WTC11 (cell line): ENCODE measurements at regions not wholly inside any gene's neighbourhood (a gene's known extent, or its start where the extent isn't known, plus 50 kb on each side); places are given as distances from the start of the nearest gene placed in this dataset.

Source experiments
- ATAC-seq: fragments of 200-7000 bp; cut with Tn5 transposase; 2 replicates; pipeline ENCODE4 v1.10.0; 2021; ENCODE audit warnings: mild to moderate bottlenecking, moderate library complexity
- CTCF ChIA-PET: fragments of 300-600 bp; sonication (Branson Sonifier 250); formaldehyde crosslinking; loops from one replicate; lab custom pipeline; 2021; ENCODE audit warnings: antibody characterized with exemption; lab: Charles Lee
- POLR2A ChIA-PET: fragments of 350-600 bp; sonication (Branson Sonifier 250); formaldehyde crosslinking; loops from one replicate; lab custom pipeline; 2021; ENCODE audit warnings: antibody characterized with exemption; lab: Charles Lee
- DNase-seq: peaks from one replicate; pipeline ENCODE4 v3.0.0; 2021; ENCODE audit warnings: low spot score
- H3K27ac Mint-ChIP-seq: 2 replicates; pipeline ENCODE4 v1.8.0; 2021; ENCODE audit warnings: mixed read lengths
- H3K27me3 Mint-ChIP-seq: 2 replicates; pipeline ENCODE4 v1.8.0; 2021; ENCODE audit warnings: low read depth, mild to moderate bottlenecking, moderate library complexity, mixed read lengths
- H3K36me3 Mint-ChIP-seq: 2 replicates; pipeline ENCODE4 v1.8.0; 2021; ENCODE audit warnings: mixed read lengths
- H3K4me1 Mint-ChIP-seq: 2 replicates; pipeline ENCODE4 v1.8.0; 2022; ENCODE audit warnings: mixed read lengths
- H3K4me3 Mint-ChIP-seq: 2 replicates; pipeline ENCODE4 v1.8.0; 2021; ENCODE audit warnings: mild to moderate bottlenecking, moderate library complexity, mixed read lengths
- H3K9me3 Mint-ChIP-seq: 2 replicates; pipeline ENCODE4 v1.8.0; 2021; ENCODE audit warnings: mixed read lengths
- CTCF ChIP-seq: fragments of 200-600 bp; IDR thresholded peaks from 2 replicates; pipeline ENCODE4 v1.8.0; 2022; ENCODE audit warnings: antibody characterized with exemption
- ERG ChIP-seq: fragments of 250-450 bp; sonication (Bioruptor Pico); IDR thresholded peaks from 2 replicates; pipeline ENCODE4 v1.8.0; 2021; ENCODE audit warnings: mild to moderate bottlenecking
- GRHL2 ChIP-seq: fragments of 250-450 bp; sonication (Bioruptor Pico); IDR thresholded peaks from 2 replicates; pipeline ENCODE4 v1.8.0; 2022; ENCODE audit warnings: mild to moderate bottlenecking, moderate library complexity; ENCODE audit not compliant: insufficient replicate concordance, severe bottlenecking
- IRF1 ChIP-seq: sonication (generic); formaldehyde crosslinking; IDR thresholded peaks from 2 replicates; pipeline ENCODE4 v1.8.0; 2023; ENCODE audit warnings: missing genetic modification reagents
- MAX ChIP-seq: sonication (generic); formaldehyde crosslinking; IDR thresholded peaks from 2 replicates; pipeline ENCODE4 v1.8.0; 2022; ENCODE audit warnings: mild to moderate bottlenecking, missing genetic modification reagents
- NR2C2 ChIP-seq: sonication (generic); formaldehyde crosslinking; IDR thresholded peaks from 2 replicates; pipeline ENCODE4 v1.8.0; 2022; ENCODE audit warnings: mild to moderate bottlenecking, missing genetic modification reagents
- RELA ChIP-seq: sonication (generic); formaldehyde crosslinking; IDR thresholded peaks from 2 replicates; pipeline ENCODE4 v1.8.1; 2022; ENCODE audit warnings: missing genetic modification reagents, mild to moderate bottlenecking, borderline replicate concordance
- SOX15 ChIP-seq: fragments of 250-450 bp; sonication (Bioruptor Pico); IDR thresholded peaks from 2 replicates; pipeline ENCODE4 v1.9.0; 2021; ENCODE audit warnings: mild to moderate bottlenecking
- ZBTB43 ChIP-seq: sonication (generic); formaldehyde crosslinking; IDR thresholded peaks from 2 replicates; pipeline ENCODE4 v1.8.1; 2023; ENCODE audit warnings: mild to moderate bottlenecking, missing genetic modification reagents
- ZNF317 ChIP-seq: sonication (generic); formaldehyde crosslinking; IDR thresholded peaks from 2 replicates; pipeline ENCODE4 v1.8.1; 2023; ENCODE audit warnings: low read depth, mild to moderate bottlenecking, moderate library complexity, missing genetic modification reagents, borderline replicate concordance
- ZNF423 ChIP-seq: fragments of 250-450 bp; sonication (Bioruptor Pico); IDR thresholded peaks from 2 replicates; pipeline ENCODE4 v2.1.2; 2022; ENCODE audit warnings: mild to moderate bottlenecking, moderate library complexity
- ZNF671 ChIP-seq: fragments of 250-450 bp; sonication (Bioruptor Pico); IDR thresholded peaks from 2 replicates; pipeline ENCODE4 v1.8.0; 2021; ENCODE audit warnings: mild to moderate bottlenecking
- TF ChIP-seq, protein P1 (sequence below): sonication (generic); formaldehyde crosslinking; IDR thresholded peaks from 2 replicates; pipeline ENCODE4 v1.8.0; 2022; ENCODE audit warnings: mild to moderate bottlenecking, missing genetic modification reagents
- TF ChIP-seq, protein P2 (sequence below): sonication (generic); formaldehyde crosslinking; conservative IDR thresholded peaks from 2 replicates; pipeline ENCODE4 v1.8.1; 2022; ENCODE audit warnings: mild to moderate bottlenecking, missing genetic modification reagents
- TF ChIP-seq, protein P3 (sequence below): sonication (generic); formaldehyde crosslinking; IDR thresholded peaks from 2 replicates; pipeline ENCODE4 v1.8.1; 2022; ENCODE audit warnings: low read depth, missing genetic modification reagents, borderline replicate concordance
- TF ChIP-seq, protein P4 (sequence below): sonication (generic); formaldehyde crosslinking; IDR thresholded peaks from 2 replicates; pipeline ENCODE4 v1.8.1; 2023; ENCODE audit warnings: mild to moderate bottlenecking, missing genetic modification reagents, borderline replicate concordance

- TF ChIP-seq ZBTB43 (CRISPR knock-in tag), result no peak
- no peak for TF ChIP-seq IRF1
- TF ChIP-seq ZNF423 (CRISPR knock-in tag), result no peak
- TF ChIP-seq ERG (CRISPR knock-in tag), result no peak
- TF ChIP-seq MAX (CRISPR knock-in tag), result no peak
Measured at GRCh38 chr16:51755577-51756355, 604.7 kb upstream of the SALL1 start (continued).

DNA sequence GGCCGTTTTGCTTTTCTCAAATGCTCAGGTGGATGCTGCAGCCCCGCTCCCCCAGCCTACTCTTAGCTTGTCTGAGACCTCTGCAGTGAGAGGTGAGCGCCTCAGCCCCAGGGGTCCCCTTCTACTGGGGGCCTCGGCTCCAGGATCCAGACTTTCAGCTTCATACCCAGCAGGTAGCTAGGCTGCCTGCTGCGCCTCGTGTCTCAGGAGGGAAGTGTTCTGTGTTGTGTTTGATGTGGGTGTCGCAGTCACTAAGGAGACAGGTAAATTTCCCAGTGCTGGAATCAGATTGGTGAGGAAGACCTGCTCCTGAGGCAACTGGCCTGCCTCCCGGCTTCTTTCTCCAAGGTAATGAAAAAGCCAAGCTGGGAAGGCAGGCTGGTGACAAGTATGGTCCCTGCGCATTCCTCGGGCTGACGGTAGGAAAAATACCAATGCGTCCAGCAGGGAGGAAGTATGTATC, 604.0 kb upstream of the SALL1 start:
- Mint-ChIP-seq H3K9me3 (no peaks in the 10 kb centered on the region), H3K27ac (no peak overlapping the region), H3K36me3 (no peaks in the 10 kb centered on the region)
- ATAC-seq (peak; percentile 61), DNase-seq (peak; percentile 21)
- ChIA-PET POLR2A (interaction anchor here (1.2 kb wide), 1 partner anchor 622 kb away, joined by 3 read pairs; no protein-coding TSS in a partner anchor), CTCF (no interaction called here)
- TF ChIP-seq MAX (CRISPR knock-in tag), result 0 out of 2 replicates have a peak, but pooled peaks have one; percentile 25
- TF ChIP-seq, protein P1, sequence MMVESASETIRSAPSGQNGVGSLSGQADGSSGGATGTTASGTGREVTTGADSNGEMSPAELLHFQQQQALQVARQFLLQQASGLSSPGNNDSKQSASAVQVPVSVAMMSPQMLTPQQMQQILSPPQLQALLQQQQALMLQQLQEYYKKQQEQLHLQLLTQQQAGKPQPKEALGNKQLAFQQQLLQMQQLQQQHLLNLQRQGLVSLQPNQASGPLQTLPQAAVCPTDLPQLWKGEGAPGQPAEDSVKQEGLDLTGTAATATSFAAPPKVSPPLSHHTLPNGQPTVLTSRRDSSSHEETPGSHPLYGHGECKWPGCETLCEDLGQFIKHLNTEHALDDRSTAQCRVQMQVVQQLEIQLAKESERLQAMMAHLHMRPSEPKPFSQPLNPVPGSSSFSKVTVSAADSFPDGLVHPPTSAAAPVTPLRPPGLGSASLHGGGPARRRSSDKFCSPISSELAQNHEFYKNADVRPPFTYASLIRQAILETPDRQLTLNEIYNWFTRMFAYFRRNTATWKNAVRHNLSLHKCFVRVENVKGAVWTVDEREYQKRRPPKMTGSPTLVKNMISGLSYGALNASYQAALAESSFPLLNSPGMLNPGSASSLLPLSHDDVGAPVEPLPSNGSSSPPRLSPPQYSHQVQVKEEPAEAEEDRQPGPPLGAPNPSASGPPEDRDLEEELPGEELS (CRISPR knock-in tag), result 0 out of 2 replicates have a peak, but pooled peaks have one; percentile 16
- TF ChIP-seq, protein P2, sequence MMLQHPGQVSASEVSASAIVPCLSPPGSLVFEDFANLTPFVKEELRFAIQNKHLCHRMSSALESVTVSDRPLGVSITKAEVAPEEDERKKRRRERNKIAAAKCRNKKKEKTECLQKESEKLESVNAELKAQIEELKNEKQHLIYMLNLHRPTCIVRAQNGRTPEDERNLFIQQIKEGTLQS (CRISPR knock-in tag), result no peak
- peak; percentile 87 for TF ChIP-seq ZNF423 (CRISPR knock-in tag)
- no peak for TF ChIP-seq SOX15
- TF ChIP-seq, all 79 proteins: peak for 3
- Mint-ChIP-seq H3K27me3 (no peaks in the 10 kb centered on the region), H3K4me1 (peaks cover 70% of the 10 kb centered on the region), H3K4me3 (no peak overlapping the region)

DNA sequence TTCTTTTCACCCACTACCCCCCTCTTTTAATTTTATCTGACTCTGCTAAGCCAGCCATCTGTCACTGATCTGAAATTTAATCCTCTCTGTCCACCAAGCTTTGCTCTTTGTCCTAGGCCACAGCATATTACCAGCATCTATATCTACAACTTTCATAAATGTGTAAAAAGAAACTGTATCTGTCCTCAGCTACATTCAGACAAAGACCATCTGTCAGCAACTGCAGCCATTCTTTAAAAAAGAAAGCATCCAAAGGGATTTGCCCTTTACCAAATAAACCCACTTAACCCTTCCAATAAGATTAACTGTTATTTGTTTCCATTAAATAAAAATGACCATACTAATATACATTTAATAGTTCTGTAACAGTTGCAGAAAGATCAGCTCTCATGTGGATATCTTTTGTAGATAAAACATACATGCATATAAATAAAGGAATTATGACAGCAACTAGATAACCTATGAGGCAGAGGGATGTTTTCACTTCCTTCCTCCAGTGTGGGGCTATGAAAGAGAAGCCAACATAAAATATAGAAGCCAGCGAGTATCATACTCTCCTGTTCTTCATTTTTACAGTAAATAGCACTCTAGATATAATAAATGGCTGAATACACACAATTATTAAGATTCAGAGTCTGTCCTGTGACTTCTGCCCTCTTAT, 602.5 kb upstream of the SALL1 start:
- H3K4me3 Mint-ChIP-seq, result no peak overlapping the region
- ATAC-seq (no peak), DNase-seq (no peak)
- H3K9me3 Mint-ChIP-seq, result no peaks in the 10 kb centered on the region
- CTCF ChIA-PET, result no interaction called here
- POLR2A ChIA-PET, result no interaction called here
- H3K4me1 Mint-ChIP-seq, result peaks cover 58% of the 10 kb centered on the region
- no peaks in the 10 kb centered on the region for H3K36me3 Mint-ChIP-seq
- no peak overlapping the region for H3K27ac Mint-ChIP-seq
- no peaks in the 10 kb centered on the region for H3K27me3 Mint-ChIP-seq
- TF ChIP-seq GRHL2 (CRISPR knock-in tag) (no peak), RELA (CRISPR knock-in tag) (no peak), SOX15 (no peak), CTCF (no peak), NR2C2 (CRISPR knock-in tag) (no peak), ZNF671 (CRISPR knock-in tag) (no peak), ZNF317 (CRISPR knock-in tag) (no peak)
- TF ChIP-seq, protein P3, sequence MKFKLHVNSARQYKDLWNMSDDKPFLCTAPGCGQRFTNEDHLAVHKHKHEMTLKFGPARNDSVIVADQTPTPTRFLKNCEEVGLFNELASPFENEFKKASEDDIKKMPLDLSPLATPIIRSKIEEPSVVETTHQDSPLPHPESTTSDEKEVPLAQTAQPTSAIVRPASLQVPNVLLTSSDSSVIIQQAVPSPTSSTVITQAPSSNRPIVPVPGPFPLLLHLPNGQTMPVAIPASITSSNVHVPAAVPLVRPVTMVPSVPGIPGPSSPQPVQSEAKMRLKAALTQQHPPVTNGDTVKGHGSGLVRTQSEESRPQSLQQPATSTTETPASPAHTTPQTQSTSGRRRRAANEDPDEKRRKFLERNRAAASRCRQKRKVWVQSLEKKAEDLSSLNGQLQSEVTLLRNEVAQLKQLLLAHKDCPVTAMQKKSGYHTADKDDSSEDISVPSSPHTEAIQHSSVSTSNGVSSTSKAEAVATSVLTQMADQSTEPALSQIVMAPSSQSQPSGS (CRISPR knock-in tag), result no peak
- TF ChIP-seq, protein P4, sequence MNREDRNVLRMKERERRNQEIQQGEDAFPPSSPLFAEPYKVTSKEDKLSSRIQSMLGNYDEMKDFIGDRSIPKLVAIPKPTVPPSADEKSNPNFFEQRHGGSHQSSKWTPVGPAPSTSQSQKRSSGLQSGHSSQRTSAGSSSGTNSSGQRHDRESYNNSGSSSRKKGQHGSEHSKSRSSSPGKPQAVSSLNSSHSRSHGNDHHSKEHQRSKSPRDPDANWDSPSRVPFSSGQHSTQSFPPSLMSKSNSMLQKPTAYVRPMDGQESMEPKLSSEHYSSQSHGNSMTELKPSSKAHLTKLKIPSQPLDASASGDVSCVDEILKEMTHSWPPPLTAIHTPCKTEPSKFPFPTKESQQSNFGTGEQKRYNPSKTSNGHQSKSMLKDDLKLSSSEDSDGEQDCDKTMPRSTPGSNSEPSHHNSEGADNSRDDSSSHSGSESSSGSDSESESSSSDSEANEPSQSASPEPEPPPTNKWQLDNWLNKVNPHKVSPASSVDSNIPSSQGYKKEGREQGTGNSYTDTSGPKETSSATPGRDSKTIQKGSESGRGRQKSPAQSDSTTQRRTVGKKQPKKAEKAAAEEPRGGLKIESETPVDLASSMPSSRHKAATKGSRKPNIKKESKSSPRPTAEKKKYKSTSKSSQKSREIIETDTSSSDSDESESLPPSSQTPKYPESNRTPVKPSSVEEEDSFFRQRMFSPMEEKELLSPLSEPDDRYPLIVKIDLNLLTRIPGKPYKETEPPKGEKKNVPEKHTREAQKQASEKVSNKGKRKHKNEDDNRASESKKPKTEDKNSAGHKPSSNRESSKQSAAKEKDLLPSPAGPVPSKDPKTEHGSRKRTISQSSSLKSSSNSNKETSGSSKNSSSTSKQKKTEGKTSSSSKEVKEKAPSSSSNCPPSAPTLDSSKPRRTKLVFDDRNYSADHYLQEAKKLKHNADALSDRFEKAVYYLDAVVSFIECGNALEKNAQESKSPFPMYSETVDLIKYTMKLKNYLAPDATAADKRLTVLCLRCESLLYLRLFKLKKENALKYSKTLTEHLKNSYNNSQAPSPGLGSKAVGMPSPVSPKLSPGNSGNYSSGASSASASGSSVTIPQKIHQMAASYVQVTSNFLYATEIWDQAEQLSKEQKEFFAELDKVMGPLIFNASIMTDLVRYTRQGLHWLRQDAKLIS (CRISPR knock-in tag), result no peak
